GM21825 (cell line): ENCODE measurements at regions not wholly inside any gene's neighbourhood (a gene's known extent, or its start where the extent isn't known, plus 50 kb on each side); places are given as distances from the start of the nearest gene placed in this dataset.

Experiments
- ATAC-seq: cut with Tn5 transposase; IDR thresholded peaks from one replicate; pipeline ENCODE4 v1.9.1; 2021; ENCODE audit warnings: mild to moderate bottlenecking, moderate library complexity; ENCODE audit not compliant: unreplicated experiment

DNA sequence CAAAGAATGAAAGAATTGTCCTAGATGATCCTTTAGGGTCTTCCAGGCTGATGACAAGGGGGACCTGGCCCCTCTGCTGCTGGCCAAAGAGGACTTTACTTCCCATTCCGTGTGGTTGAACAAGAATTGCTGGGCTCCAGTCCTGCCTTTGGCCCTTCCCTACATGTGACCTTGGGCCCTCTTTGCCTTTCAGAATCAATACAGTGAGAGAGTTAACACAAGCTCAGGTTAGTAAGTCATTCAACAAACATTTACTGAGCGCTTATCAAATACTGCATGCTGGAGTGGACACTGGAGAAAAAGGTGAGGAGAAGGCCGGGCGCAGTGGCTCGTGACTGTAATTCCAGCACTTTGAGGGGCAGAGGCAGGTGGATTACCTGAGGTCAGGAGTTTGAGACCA, 113.1 kb downstream of the C9orf50 start:
- ATAC-seq: no peak

DNA sequence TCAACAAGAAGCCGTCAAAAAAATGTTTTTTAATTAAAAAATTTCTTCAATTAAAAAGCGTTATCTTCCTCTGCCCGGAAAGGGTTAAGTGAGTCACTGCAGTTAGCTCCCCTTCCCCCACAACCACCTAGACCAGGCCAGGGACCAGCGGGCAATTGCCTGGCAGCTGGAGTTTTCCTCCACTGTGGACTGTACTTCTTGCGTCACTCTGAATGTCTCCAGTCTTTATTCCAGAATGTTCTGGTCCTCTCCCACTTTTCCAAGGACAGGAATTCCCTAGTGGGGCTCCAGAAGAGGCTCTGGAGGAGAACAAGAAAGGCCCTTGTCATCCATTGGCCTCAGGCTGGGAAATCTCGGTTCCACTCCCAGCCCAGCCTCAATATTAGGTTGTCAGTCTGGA, 114.0 kb downstream of the C9orf50 start:
- ATAC-seq: no peak

DNA sequence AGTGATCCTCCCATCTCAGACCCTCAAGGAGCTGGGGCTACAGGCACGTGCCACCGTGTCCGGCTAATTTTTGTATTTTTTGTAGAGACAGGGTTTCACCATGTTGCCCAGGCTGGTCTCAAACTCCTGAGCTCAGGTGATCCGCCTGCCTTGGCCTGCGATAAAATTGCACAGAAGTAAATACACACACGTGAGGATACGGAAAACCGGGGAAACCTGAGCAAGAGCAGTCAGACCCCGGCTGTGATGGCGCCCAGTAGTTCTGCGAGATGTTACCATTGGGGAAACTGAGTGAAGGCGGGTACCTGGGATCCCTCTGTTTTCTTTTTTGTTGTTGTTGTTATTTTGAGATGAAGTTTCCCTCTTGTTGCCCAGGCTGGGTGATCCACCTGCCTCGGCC, 114.9 kb downstream of the C9orf50 start:
- ATAC-seq: no peak

DNA sequence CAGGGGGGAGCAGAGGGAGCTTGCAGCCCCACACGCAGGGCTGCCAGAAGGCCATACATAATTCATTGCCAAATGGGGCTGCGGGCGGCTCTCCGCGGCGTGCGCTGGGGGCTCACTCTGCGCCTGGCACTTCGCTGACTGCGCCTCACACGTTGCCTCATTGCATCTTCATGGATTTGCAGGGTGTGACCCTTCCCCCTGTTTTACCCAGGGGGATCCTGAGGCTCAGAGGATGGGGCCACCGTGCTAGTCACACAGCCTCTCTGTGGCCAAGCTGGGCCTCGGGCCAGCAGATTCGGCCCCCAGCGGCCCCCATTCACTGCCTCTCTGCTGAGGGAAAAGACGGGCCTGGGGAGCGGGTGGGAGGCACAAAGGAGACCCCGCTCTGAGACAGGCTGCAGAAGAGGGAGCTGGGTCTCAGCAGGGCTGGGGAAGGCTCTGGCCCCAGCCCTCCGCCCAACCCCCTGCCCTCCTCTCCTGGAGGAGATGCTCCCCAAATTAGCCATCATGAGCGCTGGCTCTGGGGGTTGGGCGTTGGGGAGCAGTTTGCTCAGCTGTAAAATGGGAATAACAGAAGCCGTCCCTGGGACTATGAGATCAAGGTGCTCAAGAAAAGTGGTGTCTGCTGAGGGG, 115.5 kb downstream of the C9orf50 start:
- ATAC-seq: no peak

DNA sequence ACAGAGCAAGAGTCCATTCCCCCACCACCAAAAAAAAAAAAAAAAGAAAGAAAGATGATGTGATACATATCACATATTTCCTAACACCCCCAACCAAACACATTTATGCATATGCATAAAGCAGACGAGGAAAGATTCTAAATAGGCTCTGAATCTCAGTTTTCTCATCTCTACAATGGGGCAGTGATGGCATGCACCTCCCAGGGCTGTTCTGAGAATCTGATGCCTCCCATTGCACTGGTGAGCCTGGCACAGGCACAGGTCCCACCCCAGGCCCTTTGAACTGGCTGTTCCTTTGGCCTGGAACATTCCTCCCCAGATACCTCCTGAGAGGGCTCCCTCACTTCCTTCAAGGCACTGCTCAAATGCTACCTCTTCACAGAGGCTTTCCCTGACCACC, 116.5 kb downstream of the C9orf50 start:
- ATAC-seq: no peak

DNA sequence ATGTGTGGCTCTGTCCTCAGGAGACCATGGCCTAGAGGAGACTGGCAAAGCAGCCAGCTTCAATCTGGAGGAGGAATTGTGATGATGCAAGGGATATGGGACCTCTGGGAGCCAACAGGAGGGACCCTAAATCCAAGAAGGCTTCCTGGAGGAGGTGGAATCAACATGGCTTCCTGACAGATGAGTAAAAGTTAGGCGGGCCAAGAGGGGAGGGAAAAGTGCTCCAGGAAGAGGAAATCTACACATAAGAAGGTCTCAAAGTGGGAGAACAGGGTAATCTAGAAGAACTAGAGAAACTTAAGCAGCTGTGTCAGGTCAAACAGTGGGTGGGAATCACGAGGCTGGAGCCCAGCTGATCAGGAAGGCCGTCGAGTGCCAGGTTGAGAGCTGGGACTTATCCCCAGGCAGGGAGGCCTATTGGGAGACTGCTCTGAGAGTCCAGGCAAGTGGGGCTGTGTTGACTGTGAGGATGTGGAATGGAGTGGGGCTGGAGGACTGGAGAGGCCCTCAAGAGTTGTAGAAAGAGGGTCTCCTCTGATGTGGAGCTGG, 119.1 kb downstream of the C9orf50 start:
- no peak for ATAC-seq

DNA sequence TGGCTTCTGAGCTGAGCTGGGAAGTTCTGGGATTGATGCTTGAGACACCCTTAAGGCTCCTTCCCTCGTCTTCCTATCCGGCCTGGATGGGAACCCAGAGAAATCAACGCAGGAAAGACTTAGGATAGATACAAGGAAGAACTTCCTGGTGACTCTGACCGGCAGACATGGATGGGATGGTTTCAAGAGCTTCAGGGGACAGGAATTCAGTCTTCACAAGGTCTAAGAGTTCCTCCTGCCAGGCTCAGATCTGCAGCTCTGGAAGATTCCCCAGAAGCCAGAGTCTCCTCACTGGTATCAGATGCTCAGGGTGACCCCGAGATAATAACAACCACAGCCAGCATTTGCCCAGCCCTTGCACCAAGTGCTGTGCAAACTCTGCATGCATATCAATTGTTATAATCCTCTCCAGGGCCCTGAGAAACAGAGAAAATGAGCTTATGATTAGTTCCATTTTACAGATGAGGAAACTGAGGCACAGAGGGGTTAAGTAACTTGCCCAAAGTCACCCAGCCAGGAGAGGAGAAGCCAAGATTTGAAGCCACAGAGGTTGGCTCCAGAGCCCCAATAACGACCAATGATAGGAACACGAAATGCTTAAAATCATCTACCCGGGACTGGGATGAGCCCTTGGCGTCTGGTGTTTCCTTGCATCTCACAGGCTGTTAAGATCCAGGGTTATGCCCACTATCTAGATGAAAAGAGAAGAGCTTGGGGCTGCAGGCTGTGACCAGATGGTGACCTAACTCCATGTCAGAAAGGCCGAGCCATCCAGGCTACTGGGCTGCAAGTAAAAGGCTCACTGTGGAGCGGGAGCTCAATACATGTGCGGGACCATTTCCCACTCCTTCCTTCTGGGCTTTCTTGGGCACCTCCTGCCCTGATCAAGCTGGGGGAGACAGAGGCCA, 119.8 kb downstream of the C9orf50 start:
- no peak for ATAC-seq

DNA sequence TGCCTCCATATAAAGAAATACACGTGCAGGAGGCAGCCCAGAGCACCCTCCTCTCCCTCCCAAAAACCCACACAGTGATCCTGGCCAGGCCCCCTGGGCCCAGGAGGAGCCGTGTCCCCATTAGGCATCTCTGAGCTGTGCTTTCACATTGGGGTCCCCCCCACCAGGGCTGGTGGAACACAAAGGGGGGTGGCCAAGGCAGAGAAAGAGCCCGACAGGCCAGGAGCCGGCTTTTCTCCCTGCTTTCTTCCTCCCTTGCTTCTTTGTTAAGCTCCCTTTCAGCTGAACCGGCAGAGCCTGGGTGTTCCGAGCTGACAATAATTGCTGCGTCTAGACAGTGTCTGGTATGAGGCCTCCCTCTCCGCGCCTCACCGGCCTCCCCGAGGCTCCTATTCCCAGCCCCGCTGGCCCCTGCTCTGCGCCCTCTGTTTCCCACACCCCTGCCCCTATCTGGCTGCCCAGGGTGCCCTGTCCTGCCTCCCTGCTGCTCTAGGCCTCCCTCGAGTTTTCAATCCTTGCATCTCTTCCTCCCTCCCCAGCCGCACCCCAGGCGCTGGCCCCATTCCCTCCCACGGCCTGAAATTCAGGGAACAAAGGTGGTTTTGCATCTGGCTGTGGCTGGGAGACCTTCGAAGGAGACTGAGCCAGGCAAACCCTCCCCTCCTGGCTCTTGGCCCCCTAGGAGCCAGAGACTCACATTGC, 120.6 kb downstream of the C9orf50 start:
- no peak for ATAC-seq

DNA sequence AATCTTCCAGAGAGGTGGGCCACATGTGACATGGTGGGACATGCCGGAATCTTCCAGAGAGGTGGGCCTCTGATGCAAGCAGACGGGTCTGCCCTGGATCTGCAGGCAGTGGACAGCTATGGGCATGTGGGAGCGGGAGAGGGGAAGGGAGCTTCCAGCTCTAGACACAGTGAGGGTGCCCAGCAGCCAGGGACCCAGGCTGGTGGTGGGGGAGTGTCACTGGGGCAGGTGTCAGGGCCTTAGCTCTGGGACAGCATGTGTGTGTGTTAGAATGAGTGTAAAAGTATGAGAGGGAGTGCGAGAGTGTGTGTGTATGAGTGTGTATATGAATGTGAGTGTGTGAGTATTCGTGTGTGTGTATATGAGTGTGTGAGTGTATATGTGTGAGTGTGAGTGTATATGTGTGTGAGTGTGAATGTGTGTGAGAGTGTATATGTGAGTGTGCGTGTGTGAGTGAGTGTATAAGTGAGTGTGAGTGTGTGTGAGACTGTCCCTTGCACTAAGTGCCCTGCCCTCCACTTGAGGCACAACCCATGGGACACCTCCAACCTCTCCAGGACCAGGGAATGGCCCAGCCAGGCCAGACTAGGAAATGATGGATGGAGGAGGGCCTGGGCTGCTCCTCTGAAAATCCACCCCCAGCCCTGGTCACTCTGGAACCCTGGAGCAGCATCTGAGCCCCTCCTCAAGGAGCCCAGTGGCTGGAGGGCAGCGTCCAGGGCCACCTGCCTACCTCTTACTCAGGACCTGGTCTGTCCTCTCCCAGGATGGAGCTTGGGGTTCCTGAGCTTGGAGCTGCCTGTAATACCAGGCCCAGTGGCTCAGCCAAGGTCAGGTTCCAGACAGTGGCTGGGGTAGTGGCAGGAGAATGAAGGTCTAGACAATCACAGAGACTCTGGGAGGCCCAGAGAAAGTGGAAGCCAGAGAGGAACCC, 122.2 kb downstream of the C9orf50 start:
- no peak for ATAC-seq

DNA sequence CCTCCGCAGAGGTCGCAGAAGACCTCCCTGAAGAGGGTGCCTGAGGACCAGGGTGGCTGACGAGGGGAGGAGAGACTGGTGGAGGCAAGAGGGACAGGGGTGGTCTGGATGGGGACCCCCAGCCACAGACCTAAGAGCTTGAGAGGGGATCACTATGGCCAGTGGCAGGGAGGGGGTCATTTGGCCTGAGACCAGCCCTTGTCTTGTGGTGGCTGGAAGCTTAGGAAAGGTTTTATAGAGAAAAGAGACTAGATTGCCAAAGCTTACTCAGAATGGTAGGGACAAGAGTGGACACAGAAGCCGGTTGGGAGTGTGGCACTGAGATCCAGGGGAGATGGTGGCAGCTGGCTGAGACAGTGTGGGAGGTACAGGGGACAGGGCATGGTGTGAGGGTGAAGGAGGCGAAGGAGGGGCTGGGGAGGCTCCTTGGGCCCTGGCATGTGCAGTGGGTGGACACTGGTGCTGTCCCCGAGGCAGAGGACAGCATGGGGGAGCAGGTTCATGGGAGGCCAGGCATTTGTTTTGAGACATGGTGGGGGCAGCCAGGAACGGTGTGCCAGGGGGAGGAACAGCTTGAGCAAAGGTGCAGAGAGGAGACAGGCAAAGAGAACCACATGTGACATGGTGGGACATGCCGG, 123.0 kb downstream of the C9orf50 start:
- no peak for ATAC-seq

DNA sequence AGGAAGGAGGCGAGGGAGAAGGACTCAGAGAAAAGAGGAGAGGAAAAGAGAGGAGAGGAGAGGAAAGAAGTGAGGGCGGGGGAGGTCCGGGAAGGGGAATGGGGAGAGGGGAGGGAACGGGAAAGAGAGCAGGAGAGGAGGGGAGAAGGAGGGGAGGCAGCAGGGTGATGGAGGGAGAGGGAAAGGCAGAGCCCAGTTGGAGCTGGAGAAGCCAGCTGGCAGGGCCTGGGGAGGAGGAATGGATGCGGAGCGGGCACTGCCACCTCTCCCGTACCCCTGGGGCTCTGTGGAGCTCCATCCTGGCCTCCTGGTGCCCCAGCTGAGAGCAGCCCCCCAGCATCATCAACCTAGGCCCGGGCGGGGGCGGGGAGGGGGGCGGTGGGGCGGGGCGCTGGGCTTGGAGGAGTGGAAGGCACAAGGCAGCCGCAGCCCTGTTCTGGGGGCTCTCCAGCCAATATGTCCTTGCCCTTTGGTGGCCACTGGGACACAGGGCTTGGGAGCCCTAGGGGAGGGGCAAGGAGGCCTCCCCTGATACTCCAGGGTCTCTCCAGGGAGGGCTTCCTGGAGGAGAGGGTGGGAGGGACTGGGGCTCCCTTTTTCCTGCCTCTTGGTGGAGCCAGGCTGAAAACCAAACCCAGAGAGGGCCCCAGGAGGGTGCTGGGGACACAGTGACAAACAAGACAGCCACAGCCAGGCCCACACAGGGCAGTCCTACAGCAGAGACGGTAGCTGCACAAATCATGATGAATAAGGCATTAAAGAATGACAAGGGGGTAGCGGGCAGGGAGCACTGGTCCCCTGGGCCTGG, 123.7 kb downstream of the C9orf50 start:
- ATAC-seq: no peak

DNA sequence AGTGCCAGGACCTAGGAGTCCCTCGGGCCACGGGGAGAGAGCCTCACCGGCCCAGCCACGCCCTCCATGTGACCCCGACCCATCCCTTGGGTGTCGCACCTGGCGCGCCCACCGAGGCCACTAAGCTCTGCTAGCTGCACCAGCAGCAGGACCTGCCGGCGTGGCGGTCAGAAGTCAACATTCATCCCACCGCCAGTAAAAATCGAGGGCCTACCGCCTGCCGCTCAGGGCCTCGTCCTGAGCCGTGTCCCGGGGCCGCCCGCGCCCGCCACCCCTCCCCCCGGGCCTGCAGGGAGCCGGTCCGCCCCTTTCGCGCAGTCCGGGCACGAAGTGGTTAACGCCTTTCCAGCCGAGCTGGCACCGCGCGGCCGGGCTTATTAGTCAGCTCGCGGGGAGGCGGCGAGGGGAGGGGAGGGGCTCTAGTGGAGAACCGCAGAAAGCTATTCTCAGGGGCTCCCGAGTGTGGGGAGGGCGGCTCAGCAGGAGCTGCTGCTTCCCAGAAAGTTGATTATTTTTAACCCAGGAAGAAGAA, 124.4 kb downstream of the C9orf50 start:
- no peak for ATAC-seq

DNA sequence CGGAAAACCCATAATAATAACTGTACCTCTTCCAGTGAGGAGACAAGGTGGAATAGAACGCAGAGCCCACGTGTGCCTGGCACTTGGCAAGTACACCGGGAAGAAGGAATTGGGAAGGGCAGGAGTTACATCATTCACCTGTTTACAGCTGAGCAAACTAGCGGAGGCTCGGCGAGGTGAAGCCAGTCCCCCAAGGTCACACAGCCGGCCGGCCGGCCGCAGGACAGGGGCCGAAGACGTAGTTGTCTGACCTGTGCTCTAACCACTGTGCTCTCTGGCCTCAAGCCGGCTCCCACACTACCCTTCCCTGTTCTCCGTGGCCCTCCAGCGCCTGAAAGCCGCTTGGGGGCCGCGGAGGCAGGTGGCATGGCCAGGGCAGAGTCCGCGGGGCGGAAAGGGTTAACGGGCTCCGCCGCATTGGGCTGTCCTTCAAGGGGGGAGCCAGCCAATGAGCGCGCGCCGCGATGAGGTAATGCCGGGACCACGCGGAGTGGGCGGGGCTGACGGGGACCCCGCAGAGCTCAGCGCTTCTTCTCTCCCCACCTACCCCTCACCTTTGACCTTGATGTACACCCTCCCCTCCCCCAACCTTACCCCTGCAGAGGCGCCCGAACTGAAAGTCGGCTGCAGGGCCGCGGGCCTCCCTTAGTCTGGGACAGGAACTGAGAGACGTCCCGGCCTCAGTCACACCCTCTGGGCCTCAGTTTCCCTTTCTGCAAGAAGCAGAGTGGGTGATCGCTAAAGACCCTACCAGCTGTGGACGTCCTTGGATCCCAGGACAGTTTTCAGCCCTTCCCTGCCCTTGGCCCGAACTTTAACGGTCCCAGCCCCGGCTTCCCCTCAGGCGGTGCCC, 125.1 kb downstream of the C9orf50 start:
- no peak for ATAC-seq

DNA sequence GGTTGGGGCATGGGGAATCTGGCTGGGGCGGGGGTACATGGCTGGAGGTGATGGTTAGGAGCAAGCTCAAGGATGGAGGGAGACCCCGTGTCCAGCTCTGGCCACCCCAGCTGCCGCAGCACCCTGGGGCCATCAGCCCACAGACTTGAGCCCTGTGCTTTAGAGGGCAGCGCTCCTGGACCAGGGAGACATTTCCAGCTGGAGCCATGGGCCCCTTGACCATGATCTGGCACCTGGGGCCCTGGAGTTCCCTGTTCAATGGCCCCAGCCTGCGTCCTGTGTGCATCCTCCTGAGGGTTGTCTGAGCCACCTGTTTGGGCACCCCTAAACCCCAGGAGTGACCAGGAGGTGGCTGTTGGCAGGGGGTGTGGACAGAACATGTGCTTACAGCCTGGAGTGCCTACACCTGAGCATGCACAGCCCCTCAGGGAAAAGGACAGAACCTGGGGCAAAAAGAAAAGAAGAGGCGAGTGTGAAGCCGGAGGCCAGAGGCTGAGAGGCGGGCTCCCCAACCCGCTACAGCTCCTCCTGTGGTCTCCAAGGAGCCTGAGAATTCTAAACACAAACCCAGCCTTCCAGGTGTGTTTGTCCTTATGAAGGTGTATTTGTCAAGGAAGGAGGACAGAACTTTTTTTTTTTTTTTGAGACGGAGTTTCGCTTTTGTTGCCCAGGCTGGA, 126.7 kb downstream of the C9orf50 start:
- no peak for ATAC-seq

DNA sequence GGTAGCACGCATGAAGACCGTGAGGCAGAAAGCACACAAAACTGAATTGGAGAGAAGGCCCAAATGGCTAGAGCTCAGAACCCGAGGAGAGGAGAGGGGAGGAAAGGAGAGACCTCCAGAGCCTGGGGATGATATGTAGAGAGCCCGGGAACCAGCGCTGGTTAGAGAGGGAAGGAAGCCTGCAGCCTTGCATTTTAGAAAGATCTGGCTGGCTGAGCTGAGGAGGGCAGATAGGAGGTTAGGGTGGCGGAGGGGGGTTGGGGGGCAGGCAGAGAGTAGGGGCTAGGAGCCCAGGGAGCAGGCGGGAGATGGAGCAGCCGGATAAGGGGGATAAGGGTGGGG, 127.2 kb downstream of the C9orf50 start:
- ATAC-seq: no peak

DNA sequence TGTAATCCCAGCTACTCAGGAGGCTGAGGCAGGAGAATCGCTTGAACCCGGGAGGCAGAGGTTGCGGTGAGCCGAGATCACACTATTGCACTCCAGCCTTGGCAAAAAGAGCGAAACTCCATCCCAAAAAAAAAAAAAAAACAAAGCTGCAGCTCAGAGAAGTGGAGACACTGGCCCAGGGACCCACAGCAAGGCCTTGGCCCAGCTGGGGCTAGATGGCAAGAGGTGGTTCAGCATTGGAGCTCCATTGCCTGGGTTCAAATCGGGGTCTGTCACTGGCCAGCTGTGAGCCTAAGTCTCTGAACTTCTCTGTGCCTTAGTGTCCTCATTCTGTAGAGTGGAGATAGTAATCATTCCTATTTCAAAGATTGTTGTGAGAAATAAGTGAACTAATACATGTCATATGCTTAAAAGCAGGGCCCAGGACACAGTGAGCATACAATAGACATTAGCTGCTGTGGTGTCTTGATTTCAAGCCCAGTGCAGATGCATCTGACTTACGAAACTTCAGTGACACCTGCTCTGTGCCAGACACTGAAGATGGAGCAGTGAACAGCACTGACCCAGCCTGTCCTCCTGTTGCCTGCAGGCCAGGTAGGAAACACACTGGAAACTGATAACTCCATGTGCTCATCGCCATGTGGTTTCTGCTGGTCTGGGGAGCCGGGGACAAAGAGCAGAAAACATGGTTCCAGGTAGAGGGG, 127.7 kb downstream of the C9orf50 start:
- no peak for ATAC-seq

DNA sequence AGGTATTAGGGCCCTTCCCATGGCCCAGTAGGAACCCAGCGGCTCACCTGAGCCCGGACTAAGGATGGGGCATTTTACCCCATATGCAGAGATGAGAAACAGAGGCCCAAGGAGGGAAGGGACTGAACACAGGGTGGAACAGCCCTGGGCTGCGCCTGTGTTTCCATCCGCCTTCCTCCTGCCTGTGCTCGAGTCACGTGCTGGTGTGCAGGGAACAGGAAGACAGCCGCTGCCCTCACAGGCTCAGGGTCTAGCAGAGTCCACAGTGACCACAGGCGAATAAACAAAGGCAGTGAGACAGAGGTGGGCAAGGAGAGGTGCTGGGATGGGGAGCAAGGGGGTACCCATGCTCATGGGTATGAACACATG, 129.4 kb downstream of the C9orf50 start:
- ATAC-seq: no peak
